ENCODE measurements at regions not wholly inside any gene's neighbourhood (a gene's known extent, or its start where the extent isn't known, plus 50 kb on each side); places are given as distances from the start of the nearest gene placed in this dataset.

- no peak for TF ChIP-seq CTCF (IDR thresholded peaks at IDR 0.05 in 4 of 5, conservative IDR thresholded peaks at IDR 0.05 in 1 of 5)
- no peak for TF ChIP-seq POLR2A (IDR thresholded peaks at IDR 0.05)
Observed at GRCh38 chr7:145534301-145534700, 582.3 kb upstream of the CNTNAP2 start.
